SK-N-SH treated with all-trans-retinoic acid at 6 μM for 48 hours (cell line): ENCODE measurements at regions not wholly inside any gene's neighbourhood (a gene's known extent, or its start where the extent isn't known, plus 50 kb on each side); places are given as distances from the start of the nearest gene placed in this dataset.

ENCODE experiments used
- ATAC-seq: fragments of 200-7000 bp; cut with Tn5 transposase; 3 replicates; pipeline ENCODE4 v1.9.1; 2020; ENCODE audit warnings: mild to moderate bottlenecking, moderate library complexity
- ARNTL ChIP-seq: fragments of 450-650 bp; formaldehyde crosslinking; IDR thresholded peaks from 2 replicates; pipeline ENCODE4 v1.5.0; 2020; ENCODE audit warnings: low read depth, mild to moderate bottlenecking, moderate library complexity, borderline replicate concordance
- BACH2 ChIP-seq: fragments of 250-450 bp; sonication (Bioruptor Pico); IDR thresholded peaks from 2 replicates; pipeline ENCODE4 v1.9.0; 2021; ENCODE audit warnings: mild to moderate bottlenecking, borderline replicate concordance
- CSDC2 ChIP-seq: fragments of 250-450 bp; sonication (Bioruptor Pico); IDR thresholded peaks from 2 replicates; pipeline ENCODE4 v1.5.0; 2020; ENCODE audit warnings: mild to moderate bottlenecking, moderate library complexity
- CSRNP3 ChIP-seq: fragments of 250-450 bp; sonication (Bioruptor Pico); IDR thresholded peaks from 2 replicates; pipeline ENCODE4 v1.5.1; 2021; ENCODE audit warnings: mild to moderate bottlenecking, moderate library complexity
- ESRRG ChIP-seq: fragments of 250-450 bp; sonication (Bioruptor Pico); IDR thresholded peaks from 2 replicates; pipeline ENCODE4 v1.6.1; 2021; ENCODE audit warnings: mild to moderate bottlenecking
- GLIS3 ChIP-seq: fragments of 250-450 bp; sonication (Bioruptor Pico); IDR thresholded peaks from 2 replicates; pipeline ENCODE4 v1.5.0; 2020; ENCODE audit warnings: mild to moderate bottlenecking, moderate library complexity
- ISL1 ChIP-seq: fragments of 250-450 bp; sonication (Bioruptor Pico); IDR thresholded peaks from 2 replicates; pipeline ENCODE4 v2.1.2; 2022; ENCODE audit warnings: mild to moderate bottlenecking, moderate library complexity
- OSR1 ChIP-seq: fragments of 250-450 bp; sonication (Bioruptor Pico); IDR thresholded peaks from 2 replicates; pipeline ENCODE4 v1.8.0; 2022; ENCODE audit warnings: moderate library complexity, mild to moderate bottlenecking, inconsistent platforms
- PATZ1 ChIP-seq: fragments of 250-450 bp; sonication (Bioruptor Pico); IDR thresholded peaks from 2 replicates; pipeline ENCODE4 v1.8.0; 2020; ENCODE audit warnings: mild to moderate bottlenecking, moderate library complexity, borderline replicate concordance
- POU6F1 ChIP-seq: fragments of 250-450 bp; sonication (Bioruptor Pico); IDR thresholded peaks from 2 replicates; pipeline ENCODE4 v1.8.0; 2021; ENCODE audit warnings: low read depth, mild to moderate bottlenecking, moderate library complexity, borderline replicate concordance
- PPARA ChIP-seq: fragments of 250-450 bp; sonication (Bioruptor Pico); IDR thresholded peaks from 2 replicates; pipeline ENCODE4 v1.5.0; 2020; ENCODE audit warnings: mild to moderate bottlenecking, borderline replicate concordance
- SNAI2 ChIP-seq: fragments of 250-450 bp; sonication (Bioruptor Pico); IDR thresholded peaks from 2 replicates; pipeline ENCODE4 v1.5.0; 2020; ENCODE audit warnings: mild to moderate bottlenecking, moderate library complexity
- TCF4 ChIP-seq: fragments of 250-450 bp; sonication (Bioruptor Pico); IDR thresholded peaks from 2 replicates; pipeline ENCODE4 v1.8.0; 2021; ENCODE audit warnings: mild to moderate bottlenecking, moderate library complexity, borderline replicate concordance
- TOX ChIP-seq: fragments of 250-450 bp; sonication (Bioruptor Pico); IDR thresholded peaks from 2 replicates; pipeline ENCODE4 v1.8.0; 2021; ENCODE audit warnings: mild to moderate bottlenecking, moderate library complexity, borderline replicate concordance
- ZC3H10 ChIP-seq: fragments of 250-450 bp; sonication (Bioruptor Pico); IDR thresholded peaks from 2 replicates; pipeline ENCODE4 v1.5.1; 2021; ENCODE audit warnings: mild to moderate bottlenecking, moderate library complexity
- ZFP3 ChIP-seq: fragments of 250-450 bp; sonication (Bioruptor Pico); IDR thresholded peaks from 2 replicates; pipeline ENCODE4 v1.5.0; 2020; ENCODE audit warnings: mild to moderate bottlenecking, moderate library complexity
- ZNF565 ChIP-seq: fragments of 450-650 bp; formaldehyde crosslinking; conservative IDR thresholded peaks from 2 replicates; pipeline ENCODE4 v1.5.0; 2020; ENCODE audit warnings: low read depth, mild to moderate bottlenecking, moderate library complexity
- ZNF70 ChIP-seq: fragments of 450-650 bp; formaldehyde crosslinking; IDR thresholded peaks from 2 replicates; pipeline ENCODE4 v1.5.0; 2020; ENCODE audit warnings: mild to moderate bottlenecking, moderate library complexity
- ZNF8 ChIP-seq: fragments of 450-650 bp; formaldehyde crosslinking; IDR thresholded peaks from 2 replicates; pipeline ENCODE4 v1.5.0; 2020; ENCODE audit warnings: mild to moderate bottlenecking, moderate library complexity
- TF ChIP-seq, protein P1 (sequence below): fragments of 250-450 bp; sonication (Bioruptor Pico); IDR thresholded peaks from 2 replicates; pipeline ENCODE4 v1.5.0; 2020; ENCODE audit warnings: mild to moderate bottlenecking, moderate library complexity
- TF ChIP-seq, protein P2 (sequence below): fragments of 250-450 bp; sonication (Bioruptor Pico); IDR thresholded peaks from 2 replicates; pipeline ENCODE4 v1.5.1; 2020; ENCODE audit warnings: low read depth, mild to moderate bottlenecking, moderate library complexity

DNA sequence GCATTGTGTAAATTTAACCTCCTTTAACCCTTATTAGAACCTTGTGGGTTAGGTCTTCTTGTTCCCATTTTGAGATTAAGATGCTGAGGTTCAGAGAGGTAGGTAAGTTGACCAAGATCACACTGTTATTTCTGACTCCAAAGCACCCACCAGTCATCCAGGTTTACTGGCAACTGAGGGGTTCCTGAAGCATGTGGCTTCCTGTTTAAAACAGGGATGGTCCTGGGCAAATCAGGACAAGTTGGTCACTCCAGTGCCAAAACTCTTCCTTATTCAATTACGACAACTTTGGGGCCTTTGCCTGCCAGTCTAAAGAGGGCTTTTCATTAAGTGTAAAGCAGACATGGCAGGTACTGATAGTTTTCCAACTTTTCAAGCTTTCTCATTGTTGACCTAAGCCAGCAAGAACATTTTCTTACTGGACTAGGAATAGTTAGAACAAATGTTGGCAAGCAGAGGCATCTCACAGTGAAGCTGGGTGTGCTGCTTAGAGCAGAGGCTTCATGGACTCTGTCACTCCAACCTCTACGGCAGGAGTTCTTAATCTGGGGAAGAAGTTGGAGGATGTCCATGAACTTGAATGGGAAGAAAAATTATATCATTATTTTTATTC, 149.4 kb upstream of the ADAMTS9 start:
- TF ChIP-seq TOX (CRISPR knock-in tag) = no peak
- no peak for TF ChIP-seq OSR1 (CRISPR knock-in tag)
- no peak for TF ChIP-seq BACH2 (CRISPR knock-in tag)
- no peak for TF ChIP-seq ZNF70 (CRISPR knock-in tag)
- no peak for TF ChIP-seq CSDC2 (CRISPR knock-in tag)
- TF ChIP-seq, protein P1, sequence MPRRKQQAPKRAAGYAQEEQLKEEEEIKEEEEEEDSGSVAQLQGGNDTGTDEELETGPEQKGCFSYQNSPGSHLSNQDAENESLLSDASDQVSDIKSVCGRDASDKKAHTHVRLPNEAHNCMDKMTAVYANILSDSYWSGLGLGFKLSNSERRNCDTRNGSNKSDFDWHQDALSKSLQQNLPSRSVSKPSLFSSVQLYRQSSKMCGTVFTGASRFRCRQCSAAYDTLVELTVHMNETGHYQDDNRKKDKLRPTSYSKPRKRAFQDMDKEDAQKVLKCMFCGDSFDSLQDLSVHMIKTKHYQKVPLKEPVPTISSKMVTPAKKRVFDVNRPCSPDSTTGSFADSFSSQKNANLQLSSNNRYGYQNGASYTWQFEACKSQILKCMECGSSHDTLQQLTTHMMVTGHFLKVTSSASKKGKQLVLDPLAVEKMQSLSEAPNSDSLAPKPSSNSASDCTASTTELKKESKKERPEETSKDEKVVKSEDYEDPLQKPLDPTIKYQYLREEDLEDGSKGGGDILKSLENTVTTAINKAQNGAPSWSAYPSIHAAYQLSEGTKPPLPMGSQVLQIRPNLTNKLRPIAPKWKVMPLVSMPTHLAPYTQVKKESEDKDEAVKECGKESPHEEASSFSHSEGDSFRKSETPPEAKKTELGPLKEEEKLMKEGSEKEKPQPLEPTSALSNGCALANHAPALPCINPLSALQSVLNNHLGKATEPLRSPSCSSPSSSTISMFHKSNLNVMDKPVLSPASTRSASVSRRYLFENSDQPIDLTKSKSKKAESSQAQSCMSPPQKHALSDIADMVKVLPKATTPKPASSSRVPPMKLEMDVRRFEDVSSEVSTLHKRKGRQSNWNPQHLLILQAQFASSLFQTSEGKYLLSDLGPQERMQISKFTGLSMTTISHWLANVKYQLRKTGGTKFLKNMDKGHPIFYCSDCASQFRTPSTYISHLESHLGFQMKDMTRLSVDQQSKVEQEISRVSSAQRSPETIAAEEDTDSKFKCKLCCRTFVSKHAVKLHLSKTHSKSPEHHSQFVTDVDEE (CRISPR knock-in tag) = no peak
- TF ChIP-seq GLIS3 (CRISPR knock-in tag) = no peak
- TF ChIP-seq ZFP3 (CRISPR knock-in tag) = no peak
- TF ChIP-seq, protein P2, sequence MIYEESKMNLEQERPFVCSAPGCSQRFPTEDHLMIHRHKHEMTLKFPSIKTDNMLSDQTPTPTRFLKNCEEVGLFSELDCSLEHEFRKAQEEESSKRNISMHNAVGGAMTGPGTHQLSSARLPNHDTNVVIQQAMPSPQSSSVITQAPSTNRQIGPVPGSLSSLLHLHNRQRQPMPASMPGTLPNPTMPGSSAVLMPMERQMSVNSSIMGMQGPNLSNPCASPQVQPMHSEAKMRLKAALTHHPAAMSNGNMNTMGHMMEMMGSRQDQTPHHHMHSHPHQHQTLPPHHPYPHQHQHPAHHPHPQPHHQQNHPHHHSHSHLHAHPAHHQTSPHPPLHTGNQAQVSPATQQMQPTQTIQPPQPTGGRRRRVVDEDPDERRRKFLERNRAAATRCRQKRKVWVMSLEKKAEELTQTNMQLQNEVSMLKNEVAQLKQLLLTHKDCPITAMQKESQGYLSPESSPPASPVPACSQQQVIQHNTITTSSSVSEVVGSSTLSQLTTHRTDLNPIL (CRISPR knock-in tag) = no peak
- no peak for TF ChIP-seq ARNTL (CRISPR knock-in tag)
- no peak for ATAC-seq

- no peak for ATAC-seq
- TF ChIP-seq PATZ1 (CRISPR knock-in tag) (no peak), ZNF8 (no peak), ZFP3 (CRISPR knock-in tag) (no peak), GLIS3 (CRISPR knock-in tag) (no peak), ISL1 (CRISPR knock-in tag) (no peak), BACH2 (CRISPR knock-in tag) (no peak), CSRNP3 (CRISPR knock-in tag) (no peak), ZC3H10 (CRISPR knock-in tag) (no peak), TOX (CRISPR knock-in tag) (no peak), PPARA (CRISPR knock-in tag) (no peak), POU6F1 (CRISPR knock-in tag) (no peak), ARNTL (CRISPR knock-in tag) (no peak)
Measured at GRCh38 chr3:64836097-64836496, 148.3 kb upstream of the ADAMTS9 start.

- ATAC-seq = no peak
- TF ChIP-seq ZC3H10 (CRISPR knock-in tag) = no peak
- no peak for TF ChIP-seq SNAI2
- no peak for TF ChIP-seq ZNF565 (CRISPR knock-in tag)
- no peak for TF ChIP-seq TCF4 (CRISPR knock-in tag)
- TF ChIP-seq ESRRG (CRISPR knock-in tag) = no peak
- TF ChIP-seq, protein P2 (CRISPR knock-in tag) = no peak
- TF ChIP-seq BACH2 (CRISPR knock-in tag) = no peak
- no peak for TF ChIP-seq OSR1 (CRISPR knock-in tag)
- TF ChIP-seq POU6F1 (CRISPR knock-in tag) = no peak
- TF ChIP-seq CSDC2 (CRISPR knock-in tag) = no peak
- TF ChIP-seq ZFP3 (CRISPR knock-in tag) = no peak
- TF ChIP-seq ZNF70 (CRISPR knock-in tag) = no peak
- TF ChIP-seq, protein P1 (CRISPR knock-in tag) = no peak
- TF ChIP-seq, all 23 proteins: peak for 0
Measured at GRCh38 chr3:64832098-64832497, 144.3 kb upstream of the ADAMTS9 start.
